OCI-LY7 (cell line): ENCODE measurements at regions not wholly inside any gene's neighbourhood (a gene's known extent, or its start where the extent isn't known, plus 50 kb on each side); places are given as distances from the start of the nearest gene placed in this dataset.

ENCODE experiments used
- CTCF ChIP-seq: fragments of 200-600 bp; sonication (generic); conservative IDR thresholded peaks from 2 replicates; pipeline ENCODE4 v1.5.1; 2014; ENCODE audit warnings: mild to moderate bottlenecking, antibody characterized with exemption, low read length, moderate library complexity, mixed read lengths
- EZH2phosphoT487 ChIP-seq: fragments of 200-600 bp; sonication (generic); IDR thresholded peaks from 2 replicates; pipeline ENCODE4 v1.6.1; 2018; ENCODE audit warnings: low read depth, borderline replicate concordance, mild to moderate bottlenecking, mixed run types, antibody characterized with exemption, low read length, moderate library complexity, mixed read lengths

GRCh38 chr2:52537588-52537987, 1230.0 kb upstream of the CHAC2 start:
- TF ChIP-seq CTCF (no peak), EZH2phosphoT487 (no peak)
